Left ventricle myocardium inferior (tissue), 1 donor: ENCODE measurements at regions not wholly inside any gene's neighbourhood (a gene's known extent, or its start where the extent isn't known, plus 50 kb on each side); places are given as distances from the start of the nearest gene placed in this dataset.

Source experiments
- DNase-seq: peaks from one replicate; pipeline ENCODE4 v3.0.0-alpha.2; 2020
- H3K27ac ChIP-seq: fragments of 200-600 bp; replicated peaks from 2 replicates; pipeline ENCODE4 v1.8.0; 2021
- H3K27me3 ChIP-seq: fragments of 200-600 bp; 2 replicates; pipeline ENCODE4 v1.8.0; 2021; ENCODE audit warnings: low read depth
- H3K36me3 ChIP-seq: fragments of 200-600 bp; 2 replicates; pipeline ENCODE4 v1.8.0; 2021
- H3K4me1 ChIP-seq: fragments of 200-600 bp; 2 replicates; pipeline ENCODE4 v1.8.0; 2021
- H3K4me3 ChIP-seq: fragments of 200-600 bp; 2 replicates; pipeline ENCODE4 v1.8.0; 2021; ENCODE audit warnings: mild to moderate bottlenecking, moderate library complexity
- H3K9me3 ChIP-seq: fragments of 200-600 bp; replicated peaks from 2 replicates; pipeline ENCODE4 v1.8.0; 2021
- CTCF ChIP-seq: fragments of 200-600 bp; IDR thresholded peaks from 2 replicates; pipeline ENCODE4 v1.8.0; 2021; ENCODE audit warnings: antibody characterized with exemption, mild to moderate bottlenecking, borderline replicate concordance
- intact Hi-C: fragments of 100-400 bp; cut with micrococcal nuclease; formaldehyde crosslinking; loops from one replicate; pipeline ENCODE4 v1.11.0; 2022
- donor health status: DM: no; HTN: yes; CAD: no; lungs with severe emphysema.

GRCh38 chr6:144908004-144908403, 622.9 kb downstream of the UTRN start:
- no peaks in the 10 kb centered on the region for H3K4me1 ChIP-seq
- DNase-seq = no peak
- no peak overlapping the region for H3K27ac ChIP-seq
- H3K9me3 ChIP-seq = peaks cover 2% of the 10 kb centered on the region
- intact Hi-C loops = no loop called here
- H3K27me3 ChIP-seq = no peaks in the 10 kb centered on the region
- no peak for TF ChIP-seq CTCF
- no peaks in the 10 kb centered on the region for H3K36me3 ChIP-seq
- H3K4me3 ChIP-seq = no peak overlapping the region

GRCh38 chr6:144909753-144910285, 624.7 kb downstream of the UTRN start:
- no peaks in the 10 kb centered on the region for H3K27me3 ChIP-seq
- intact Hi-C loops = no loop called here
- DNase-seq = no peak
- no peaks in the 10 kb centered on the region for H3K9me3 ChIP-seq
- H3K4me3 ChIP-seq = no peak overlapping the region
- no peak for TF ChIP-seq CTCF
- no peaks in the 10 kb centered on the region for H3K36me3 ChIP-seq
- H3K27ac ChIP-seq = no peak overlapping the region
- no peaks in the 10 kb centered on the region for H3K4me1 ChIP-seq

GRCh38 chr6:144911322-144911721, 626.2 kb downstream of the UTRN start:
- DNase-seq = no peak
- intact Hi-C loops = no loop called here
- H3K27me3 ChIP-seq = no peaks in the 10 kb centered on the region
- no peak overlapping the region for H3K27ac ChIP-seq
- no peak overlapping the region for H3K4me3 ChIP-seq
- no peaks in the 10 kb centered on the region for H3K36me3 ChIP-seq
- no peaks in the 10 kb centered on the region for H3K4me1 ChIP-seq
- TF ChIP-seq CTCF = no peak
- no peaks in the 10 kb centered on the region for H3K9me3 ChIP-seq

GRCh38 chr6:144912474-144912873, 627.3 kb downstream of the UTRN start:
- H3K9me3 ChIP-seq = no peaks in the 10 kb centered on the region
- no peak for TF ChIP-seq CTCF
- no peaks in the 10 kb centered on the region for H3K27me3 ChIP-seq
- no peak overlapping the region for H3K4me3 ChIP-seq
- no peaks in the 10 kb centered on the region for H3K4me1 ChIP-seq
- DNase-seq = no peak
- intact Hi-C loops = no loop called here
- no peaks in the 10 kb centered on the region for H3K36me3 ChIP-seq
- H3K27ac ChIP-seq = no peak overlapping the region

GRCh38 chr6:144918073-144918472, 632.9 kb downstream of the UTRN start:
- no peak for TF ChIP-seq CTCF
- Histone ChIP-seq H3K4me1 (no peaks in the 10 kb centered on the region), H3K27me3 (no peaks in the 10 kb centered on the region), H3K9me3 (no peaks in the 10 kb centered on the region), H3K4me3 (no peak overlapping the region), H3K36me3 (no peaks in the 10 kb centered on the region), H3K27ac (no peak overlapping the region)
- intact Hi-C loops = no loop called here
- no peak for DNase-seq

- TF ChIP-seq CTCF = no peak
- DNase-seq = no peak
- Histone ChIP-seq H3K27ac (no peak overlapping the region), H3K4me3 (no peak overlapping the region), H3K9me3 (no peaks in the 10 kb centered on the region), H3K27me3 (no peaks in the 10 kb centered on the region), H3K36me3 (no peaks in the 10 kb centered on the region), H3K4me1 (no peaks in the 10 kb centered on the region)
- intact Hi-C loops = no loop called here
Observed at GRCh38 chr6:144919560-144919959, 634.4 kb downstream of the UTRN start.
